Inflammatory macrophage treated with lipopolysaccharide for 4 hours (primary cell): ENCODE measurements at regions not wholly inside any gene's neighbourhood (a gene's known extent, or its start where the extent isn't known, plus 50 kb on each side); places are given as distances from the start of the nearest gene placed in this dataset.

Source experiments
- DNase-seq: peaks from one replicate; pipeline ENCODE4 v3.0.0-alpha.2; 2020

- no peak for DNase-seq
These were observed 54.9 kb downstream of the KLHDC7A start for GRCh38 chr1:18535391-18536210.

GRCh38 chr1:18536356-18536755 is 55.6 kb downstream of the KLHDC7A start:
- no peak for DNase-seq

GRCh38 chr1:18536915-18537314 is 56.2 kb downstream of the KLHDC7A start:
- no peak for DNase-seq

- DNase-seq, result no peak
These were observed 56.9 kb downstream of the KLHDC7A start for GRCh38 chr1:18537386-18538306.

GRCh38 chr1:18539171-18539570 is 58.4 kb downstream of the KLHDC7A start:
- no peak for DNase-seq

GRCh38 chr1:18540136-18540765 is 59.5 kb downstream of the KLHDC7A start:
- no peak for DNase-seq

GRCh38 chr1:18541046-18541795 is 60.5 kb downstream of the KLHDC7A start:
- no peak for DNase-seq

- DNase-seq, result no peak
These were observed 61.6 kb downstream of the KLHDC7A start for GRCh38 chr1:18542351-18542750.

- no peak for DNase-seq
These were observed 65.3 kb downstream of the KLHDC7A start for GRCh38 chr1:18546026-18546425.

GRCh38 chr1:18547460-18547859 is 66.7 kb downstream of the KLHDC7A start:
- no peak for DNase-seq

- no peak for DNase-seq
These were observed 67.9 kb downstream of the KLHDC7A start for GRCh38 chr1:18548643-18549042.

GRCh38 chr1:18549106-18549505 is 68.4 kb downstream of the KLHDC7A start:
- DNase-seq, result no peak

- DNase-seq, result no peak
These were observed 69.2 kb downstream of the KLHDC7A start for GRCh38 chr1:18549906-18550305.

- no peak for DNase-seq
These were observed 71.9 kb downstream of the KLHDC7A start for GRCh38 chr1:18552631-18553030.

GRCh38 chr1:18553388-18553787 is 72.7 kb downstream of the KLHDC7A start:
- DNase-seq, result no peak

- no peak for DNase-seq
These were observed 73.4 kb downstream of the KLHDC7A start for GRCh38 chr1:18554099-18554498.

- no peak for DNase-seq
These were observed 73.9 kb downstream of the KLHDC7A start for GRCh38 chr1:18554597-18554996.

- no peak for DNase-seq
These were observed 74.3 kb downstream of the KLHDC7A start for GRCh38 chr1:18555036-18555435.

GRCh38 chr1:18556364-18556763 is 74.3 kb upstream of the PAX7 start:
- no peak for DNase-seq

- no peak for DNase-seq
These were observed 72.8 kb upstream of the PAX7 start for GRCh38 chr1:18557621-18558465.

- no peak for DNase-seq
These were observed 70.0 kb upstream of the PAX7 start for GRCh38 chr1:18560692-18561091.

GRCh38 chr1:18561967-18562366 is 68.7 kb upstream of the PAX7 start:
- no peak for DNase-seq
